Retinal pigment epithelial cell (primary cell): ENCODE measurements at regions not wholly inside any gene's neighbourhood (a gene's known extent, or its start where the extent isn't known, plus 50 kb on each side); places are given as distances from the start of the nearest gene placed in this dataset.

ENCODE experiments used
- DNase-seq: peaks from one replicate; pipeline ENCODE4 v3.0.0-alpha.2; 2010; ENCODE audit warnings: low read depth
- H3K4me3 ChIP-seq: 2 replicates; pipeline ENCODE4 v1.5.1; 2011; ENCODE audit warnings: mild to moderate bottlenecking, low read length, control low read depth, moderate library complexity
- TF ChIP-seq, protein P1 (sequence below): conservative IDR thresholded peaks from 2 replicates; pipeline ENCODE4 v1.5.1; 2011; ENCODE audit warnings: low read depth, low read length, control low read depth, inconsistent platforms

DNA sequence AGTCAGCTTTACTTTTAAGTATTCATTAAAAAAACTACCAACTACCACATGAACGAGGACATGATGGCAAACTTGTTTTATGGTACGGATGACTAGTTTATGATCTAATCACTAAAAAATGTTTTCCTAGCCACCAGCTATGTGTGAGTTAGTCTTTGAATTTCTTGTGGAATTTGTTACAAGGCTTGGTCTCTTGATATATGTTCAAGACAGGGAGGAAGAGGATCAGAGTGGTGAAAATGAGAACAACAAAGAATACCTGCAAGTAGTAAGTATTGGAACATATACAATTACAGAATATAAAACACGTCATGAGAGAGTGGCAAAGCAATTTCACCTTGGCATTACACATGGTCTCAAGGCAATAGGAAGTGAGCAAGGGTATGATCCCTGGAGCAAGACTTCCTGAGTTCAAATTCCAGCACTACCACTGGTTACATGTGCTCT is 548.6 kb upstream of the TLE4 start:
- no peak overlapping the region for H3K4me3 ChIP-seq
- TF ChIP-seq, protein P1, sequence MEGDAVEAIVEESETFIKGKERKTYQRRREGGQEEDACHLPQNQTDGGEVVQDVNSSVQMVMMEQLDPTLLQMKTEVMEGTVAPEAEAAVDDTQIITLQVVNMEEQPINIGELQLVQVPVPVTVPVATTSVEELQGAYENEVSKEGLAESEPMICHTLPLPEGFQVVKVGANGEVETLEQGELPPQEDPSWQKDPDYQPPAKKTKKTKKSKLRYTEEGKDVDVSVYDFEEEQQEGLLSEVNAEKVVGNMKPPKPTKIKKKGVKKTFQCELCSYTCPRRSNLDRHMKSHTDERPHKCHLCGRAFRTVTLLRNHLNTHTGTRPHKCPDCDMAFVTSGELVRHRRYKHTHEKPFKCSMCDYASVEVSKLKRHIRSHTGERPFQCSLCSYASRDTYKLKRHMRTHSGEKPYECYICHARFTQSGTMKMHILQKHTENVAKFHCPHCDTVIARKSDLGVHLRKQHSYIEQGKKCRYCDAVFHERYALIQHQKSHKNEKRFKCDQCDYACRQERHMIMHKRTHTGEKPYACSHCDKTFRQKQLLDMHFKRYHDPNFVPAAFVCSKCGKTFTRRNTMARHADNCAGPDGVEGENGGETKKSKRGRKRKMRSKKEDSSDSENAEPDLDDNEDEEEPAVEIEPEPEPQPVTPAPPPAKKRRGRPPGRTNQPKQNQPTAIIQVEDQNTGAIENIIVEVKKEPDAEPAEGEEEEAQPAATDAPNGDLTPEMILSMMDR = no peak
- DNase-seq = peak; percentile 85

DNA sequence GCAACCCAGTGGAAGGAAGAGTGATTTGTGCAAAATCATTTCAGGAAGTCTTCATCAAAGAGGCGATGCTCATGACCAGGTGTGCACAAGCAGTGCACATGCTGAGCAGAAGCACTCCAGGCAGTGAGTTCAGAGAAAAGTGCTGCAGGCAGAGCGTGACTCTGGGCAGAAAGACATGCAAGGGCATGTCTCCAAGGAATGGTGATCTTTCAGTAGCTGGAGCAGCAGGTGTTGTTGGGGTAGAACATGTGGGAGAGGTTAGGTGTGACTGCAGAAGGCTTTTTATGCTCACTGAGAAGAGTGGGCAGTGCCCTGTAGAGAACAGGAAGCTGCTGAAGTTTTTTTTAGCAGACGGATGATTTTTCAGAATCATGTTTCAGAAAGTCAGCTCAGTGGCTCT is 545.4 kb upstream of the TLE4 start:
- DNase-seq = no peak
- no peak overlapping the region for H3K4me3 ChIP-seq
- TF ChIP-seq, protein P1 = no peak

DNA sequence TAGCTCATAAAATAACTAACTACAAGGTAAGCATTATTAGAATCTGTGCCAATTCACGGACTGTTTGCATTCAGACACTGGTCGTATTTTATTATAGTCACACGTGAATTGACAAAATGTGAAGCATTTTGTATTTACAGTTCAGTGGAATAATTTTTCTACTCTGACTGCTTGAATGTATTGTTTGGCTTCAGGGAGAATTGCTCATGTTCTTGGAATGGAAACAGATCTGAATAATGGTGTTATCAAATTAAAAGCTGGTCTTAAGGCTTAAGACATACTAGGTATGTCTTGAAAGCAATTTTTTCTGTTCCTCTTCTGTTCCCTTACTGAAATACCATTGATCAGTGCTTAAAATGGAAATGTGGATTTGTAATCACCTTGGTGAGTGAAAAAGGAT is 543.7 kb upstream of the TLE4 start:
- TF ChIP-seq, protein P1 = no peak
- peak; percentile 29 for DNase-seq
- no peak overlapping the region for H3K4me3 ChIP-seq

DNA sequence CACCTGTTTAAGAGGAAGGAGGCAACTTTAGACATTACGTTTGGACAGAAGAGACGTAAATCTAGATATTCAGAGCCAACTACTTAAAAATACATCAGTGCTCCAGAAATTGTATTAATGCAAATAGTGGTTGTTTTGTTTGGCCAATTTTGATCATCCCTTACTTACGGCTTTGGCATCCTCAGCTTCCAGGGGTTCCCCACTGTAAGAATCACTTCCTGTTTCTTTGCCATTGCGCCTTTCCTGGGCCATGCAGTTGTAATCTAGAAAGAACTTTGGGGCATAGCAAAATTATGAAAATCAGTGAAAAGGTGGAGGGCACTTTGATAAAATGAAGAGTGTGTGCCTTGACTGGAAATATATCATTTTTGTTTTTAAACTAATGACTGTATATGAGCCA is 537.2 kb upstream of the TLE4 start:
- TF ChIP-seq, protein P1 = no peak
- H3K4me3 ChIP-seq = no peak overlapping the region
- DNase-seq = no peak

DNA sequence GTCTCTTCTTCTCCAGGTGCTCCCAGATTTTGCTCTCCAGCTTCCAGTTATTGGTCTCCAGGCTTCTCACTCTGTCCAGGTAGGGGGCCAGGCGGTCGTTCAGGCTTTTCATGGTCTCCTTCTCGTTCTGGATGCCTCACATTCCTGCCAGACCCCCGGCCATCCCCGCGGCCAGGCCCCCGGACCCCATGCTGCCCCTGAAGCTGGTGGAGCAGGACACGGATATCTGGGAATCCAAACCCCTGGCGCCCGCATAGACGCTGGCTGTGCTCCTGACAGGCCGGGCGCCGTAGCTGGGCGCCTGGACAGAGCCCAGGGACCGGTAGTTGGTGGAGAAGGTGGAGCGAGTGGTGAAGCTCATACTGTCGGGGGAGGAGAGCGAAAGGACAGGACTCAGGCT is 534.4 kb upstream of the TLE4 start:
- H3K4me3 ChIP-seq = no peak overlapping the region
- TF ChIP-seq, protein P1 = no peak
- no peak for DNase-seq

DNA sequence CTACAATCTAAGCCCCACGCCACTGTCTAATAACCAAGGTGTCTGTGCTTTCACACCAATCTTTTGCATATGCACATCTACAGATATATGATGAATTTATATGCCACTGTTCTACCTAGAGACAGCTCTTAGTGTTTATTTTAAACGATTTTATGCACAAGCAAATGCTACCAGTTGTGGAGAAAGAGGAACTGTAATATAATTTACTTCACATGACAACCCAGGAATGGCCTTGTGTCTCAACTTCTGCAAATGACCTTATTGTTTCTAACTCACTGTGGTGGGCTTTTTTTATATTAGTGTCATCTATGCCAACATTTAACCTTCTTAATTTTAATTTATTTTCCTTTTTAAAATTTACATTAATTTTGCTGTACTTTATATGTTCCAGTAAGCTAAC is 531.1 kb upstream of the TLE4 start:
- H3K4me3 ChIP-seq = no peak overlapping the region
- no peak for DNase-seq
- TF ChIP-seq, protein P1 = no peak

DNA sequence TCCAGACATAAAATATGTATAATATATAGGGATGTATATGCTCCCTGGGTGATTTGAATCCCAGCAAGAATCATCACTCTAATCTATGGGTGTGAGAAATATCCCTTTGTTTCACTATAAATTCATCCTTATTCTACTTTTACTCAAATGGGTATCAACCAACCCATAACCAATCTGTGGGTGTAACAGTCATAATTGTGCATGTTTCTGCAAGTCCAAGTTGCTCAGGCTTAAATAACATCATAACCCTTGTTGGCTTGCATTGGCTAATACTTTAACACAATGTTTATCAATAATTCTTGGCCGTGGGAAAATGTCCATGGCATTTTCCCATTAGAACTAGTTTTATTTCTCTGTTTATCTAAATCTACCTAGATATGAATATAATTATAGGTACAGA is 530.5 kb upstream of the TLE4 start:
- no peak for DNase-seq
- TF ChIP-seq, protein P1 = no peak
- no peak overlapping the region for H3K4me3 ChIP-seq
